GM19452 (cell line): ENCODE measurements at regions not wholly inside any gene's neighbourhood (a gene's known extent, or its start where the extent isn't known, plus 50 kb on each side); places are given as distances from the start of the nearest gene placed in this dataset.
"Not testable (repeated sequence)": the region's sequence is repeated elsewhere in the genome, so short reads cannot be mapped to it uniquely, and the experiment has no call there.

Source experiments
- ATAC-seq: cut with Tn5 transposase; IDR thresholded peaks from one replicate; pipeline ENCODE4 v1.9.1; 2021; ENCODE audit not compliant: unreplicated experiment

- no peak for ATAC-seq
Measured at GRCh38 chr6:4656106-4656505, 120.1 kb upstream of the CDYL start.

GRCh38 chr6:4655196-4656025 is 120.8 kb upstream of the CDYL start:
- ATAC-seq, result no peak

GRCh38 chr6:4653141-4653540 is 123.1 kb upstream of the CDYL start:
- no peak for ATAC-seq

GRCh38 chr6:4651831-4652467 is 124.3 kb upstream of the CDYL start:
- ATAC-seq, result no peak

- no peak for ATAC-seq
Measured at GRCh38 chr6:4649728-4650127, 126.5 kb upstream of the CDYL start.

GRCh38 chr6:4647414-4648365 is 128.5 kb upstream of the CDYL start:
- ATAC-seq, result no peak

GRCh38 chr6:4645713-4646360 is 130.4 kb upstream of the CDYL start:
- ATAC-seq, result no peak

GRCh38 chr6:4644996-4645395 is 131.2 kb upstream of the CDYL start:
- no peak for ATAC-seq

GRCh38 chr6:4641461-4641860 is 134.7 kb upstream of the CDYL start:
- no peak for ATAC-seq

GRCh38 chr6:4640139-4640538 is 136.1 kb upstream of the CDYL start:
- no peak for ATAC-seq

GRCh38 chr6:4638641-4639040 is 137.6 kb upstream of the CDYL start:
- no peak for ATAC-seq

- ATAC-seq, result peak; percentile 67
Measured at GRCh38 chr6:4637691-4638433, 138.3 kb upstream of the CDYL start.

GRCh38 chr6:4636881-4637224 is 139.4 kb upstream of the CDYL start:
- no peak for ATAC-seq

GRCh38 chr6:4636191-4636880 is 139.9 kb upstream of the CDYL start:
- ATAC-seq, result no peak

GRCh38 chr6:4635666-4636065 is 140.5 kb upstream of the CDYL start:
- no peak for ATAC-seq

GRCh38 chr6:4632421-4632820 is 143.8 kb upstream of the CDYL start:
- ATAC-seq, result no peak

GRCh38 chr6:4629789-4630188 is 146.4 kb upstream of the CDYL start:
- not testable (repeated sequence) for ATAC-seq

GRCh38 chr6:4625557-4625956 is 150.6 kb upstream of the CDYL start:
- ATAC-seq, result no peak

- ATAC-seq, result no peak
Measured at GRCh38 chr6:4624726-4625125, 151.5 kb upstream of the CDYL start.
